ENCODE measurements at regions not wholly inside any gene's neighbourhood (a gene's known extent, or its start where the extent isn't known, plus 50 kb on each side); places are given as distances from the start of the nearest gene placed in this dataset.

DNA sequence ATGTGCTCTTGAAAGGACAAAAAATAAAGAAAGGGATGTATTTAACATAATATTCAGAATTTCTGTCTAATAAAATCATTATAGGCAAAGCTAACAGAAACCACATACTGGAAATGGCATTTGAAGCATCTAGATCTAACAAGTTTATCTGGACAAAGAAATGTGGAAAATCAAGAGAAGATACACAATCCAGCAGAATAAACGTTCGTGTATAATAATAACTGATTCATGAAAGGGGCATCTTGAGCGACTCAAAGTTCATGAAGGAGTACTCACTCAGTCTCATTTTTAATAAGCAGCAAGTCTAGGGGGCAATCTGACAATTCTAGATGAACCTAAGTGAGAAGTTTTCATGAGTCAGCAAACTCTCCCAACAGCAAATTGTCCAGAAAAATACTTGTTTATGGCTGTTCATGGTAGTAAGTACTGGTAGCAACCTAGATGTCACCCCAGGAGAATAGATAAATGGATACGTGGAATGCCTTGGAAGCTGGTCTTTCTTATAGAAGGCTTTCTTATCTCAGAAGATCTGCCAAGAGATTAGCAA lies 541.8 kb downstream of the INHBA start:
- Histone ChIP-seq H3K4me1 (ENCODE audit: insufficient read depth) (no peaks in the 10 kb centered on the region), H3K27me3 (no peaks in the 10 kb centered on the region), H3K27ac (no peak overlapping the region), H3K4me3 (no peak overlapping the region), H3K9me3 (peaks cover 0 to 3% of the 10 kb centered on the region in 2 donors), H3K36me3 (no peaks in the 10 kb centered on the region)
- TF ChIP-seq, protein P1, sequence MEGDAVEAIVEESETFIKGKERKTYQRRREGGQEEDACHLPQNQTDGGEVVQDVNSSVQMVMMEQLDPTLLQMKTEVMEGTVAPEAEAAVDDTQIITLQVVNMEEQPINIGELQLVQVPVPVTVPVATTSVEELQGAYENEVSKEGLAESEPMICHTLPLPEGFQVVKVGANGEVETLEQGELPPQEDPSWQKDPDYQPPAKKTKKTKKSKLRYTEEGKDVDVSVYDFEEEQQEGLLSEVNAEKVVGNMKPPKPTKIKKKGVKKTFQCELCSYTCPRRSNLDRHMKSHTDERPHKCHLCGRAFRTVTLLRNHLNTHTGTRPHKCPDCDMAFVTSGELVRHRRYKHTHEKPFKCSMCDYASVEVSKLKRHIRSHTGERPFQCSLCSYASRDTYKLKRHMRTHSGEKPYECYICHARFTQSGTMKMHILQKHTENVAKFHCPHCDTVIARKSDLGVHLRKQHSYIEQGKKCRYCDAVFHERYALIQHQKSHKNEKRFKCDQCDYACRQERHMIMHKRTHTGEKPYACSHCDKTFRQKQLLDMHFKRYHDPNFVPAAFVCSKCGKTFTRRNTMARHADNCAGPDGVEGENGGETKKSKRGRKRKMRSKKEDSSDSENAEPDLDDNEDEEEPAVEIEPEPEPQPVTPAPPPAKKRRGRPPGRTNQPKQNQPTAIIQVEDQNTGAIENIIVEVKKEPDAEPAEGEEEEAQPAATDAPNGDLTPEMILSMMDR (IDR thresholded peaks at IDR 0.05), result no peak
- no peak for TF ChIP-seq POLR2A (IDR thresholded peaks at IDR 0.05)
- no peak for TF ChIP-seq EP300 (IDR thresholded peaks at IDR 0.05)
- 88 to 90% (median 89%) methylated on average over 4 of the region's 4 CpGs for WGBS, 3 donors
- DNase-seq, result no peak
- intact Hi-C loops (cut with DNase I), result no loop called here

DNA sequence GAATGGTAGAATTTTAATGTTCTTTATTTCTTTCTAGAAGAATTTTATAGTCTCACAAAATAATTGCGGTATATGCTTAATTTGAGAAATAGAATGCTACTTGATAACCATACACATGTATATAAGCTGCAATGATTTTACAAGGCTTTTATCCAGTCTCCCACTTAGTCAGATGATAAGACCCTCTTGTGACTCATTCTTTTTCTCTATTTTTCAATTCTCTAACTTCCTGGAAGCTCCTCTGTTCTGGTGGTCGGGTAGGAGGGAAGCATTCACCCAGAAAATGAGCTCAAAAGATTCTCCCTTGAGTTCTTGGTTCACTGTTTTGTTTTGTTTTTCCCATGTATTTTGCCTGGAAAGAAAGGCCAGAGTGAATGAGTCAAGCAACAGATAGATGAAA lies 546.6 kb downstream of the INHBA start:
- no peaks in the 10 kb centered on the region for H3K27me3 ChIP-seq
- H3K36me3 ChIP-seq, result no peaks in the 10 kb centered on the region
- TF ChIP-seq EP300 (IDR thresholded peaks at IDR 0.05) (no peak), POLR2A (IDR thresholded peaks at IDR 0.05) (no peak)
- TF ChIP-seq, protein P1 (IDR thresholded peaks at IDR 0.05), result no peak
- no peaks in the 10 kb centered on the region for H3K4me1 ChIP-seq (ENCODE audit: insufficient read depth)
- WGBS, 3 donors, result 41 to 54% (median 52%) methylated on average over 2 of the region's 2 CpGs
- no peak for DNase-seq
- H3K4me3 ChIP-seq, result no peak overlapping the region
- peaks cover 0 to 3% of the 10 kb centered on the region in 2 donors for H3K9me3 ChIP-seq
- no peak overlapping the region for H3K27ac ChIP-seq
- intact Hi-C loops (cut with DNase I), result no loop called here

DNA sequence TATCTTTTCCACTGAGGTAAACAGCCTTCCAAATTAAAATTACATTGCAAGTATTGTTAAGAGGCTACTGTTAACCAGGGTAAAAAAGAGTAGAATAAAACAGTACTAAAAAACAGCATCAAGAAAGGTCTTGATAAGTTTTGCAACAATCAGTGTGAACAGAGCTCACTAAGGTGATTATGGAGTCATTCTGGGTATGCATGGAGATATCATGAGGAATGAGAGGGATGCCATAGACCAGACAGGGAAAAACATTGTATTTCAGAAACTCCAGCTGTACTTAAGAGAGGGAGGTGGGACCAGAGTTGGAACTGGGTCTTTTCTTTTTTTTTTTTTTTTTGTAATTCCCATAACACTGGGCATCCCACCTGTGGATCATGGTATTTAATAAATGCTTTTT lies 549.6 kb downstream of the INHBA start:
- TF ChIP-seq POLR2A (IDR thresholded peaks at IDR 0.05) (no peak), EP300 (IDR thresholded peaks at IDR 0.05) (no peak)
- TF ChIP-seq, protein P1 (IDR thresholded peaks at IDR 0.05), result no peak
- no peaks in the 10 kb centered on the region for H3K36me3 ChIP-seq
- intact Hi-C loops (cut with DNase I), result no loop called here
- H3K27ac ChIP-seq, result no peak overlapping the region
- no peaks in the 10 kb centered on the region for H3K27me3 ChIP-seq
- no peaks in the 10 kb centered on the region for H3K4me1 ChIP-seq (ENCODE audit: insufficient read depth)
- DNase-seq, result no peak
- H3K9me3 ChIP-seq, result peaks cover 0 to 3% of the 10 kb centered on the region in 2 donors
- no peak overlapping the region for H3K4me3 ChIP-seq

DNA sequence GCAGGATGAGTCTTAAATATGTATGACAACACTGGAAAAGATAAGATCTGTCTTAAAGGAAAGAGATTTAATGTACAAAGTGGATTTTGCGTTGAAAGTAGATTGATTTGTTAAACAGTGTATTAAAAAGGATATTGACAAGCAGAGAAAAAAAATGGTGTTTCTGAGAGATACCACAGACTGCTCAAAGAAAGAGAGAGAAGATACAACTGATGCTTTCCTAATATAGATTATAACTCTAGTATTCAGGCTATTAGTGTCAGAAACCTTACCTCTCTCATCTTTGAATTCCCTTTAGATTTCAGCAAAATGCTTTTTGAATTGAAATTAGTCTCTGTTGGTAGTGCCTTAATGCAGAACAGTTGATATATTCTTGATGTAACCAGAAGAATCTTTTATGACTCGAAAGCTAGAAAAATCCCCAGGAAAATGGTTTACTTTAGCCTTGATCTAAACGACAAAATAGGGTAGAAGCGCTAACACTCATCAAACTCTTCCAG lies 550.7 kb downstream of the INHBA start:
- 92 to 94% (median 93%) methylated on average over 4 of the region's 4 CpGs for WGBS, 3 donors
- TF ChIP-seq, protein P1 (IDR thresholded peaks at IDR 0.05), result no peak
- TF ChIP-seq EP300 (IDR thresholded peaks at IDR 0.05), result no peak
- no peak for TF ChIP-seq POLR2A (IDR thresholded peaks at IDR 0.05)
- H3K9me3 ChIP-seq, result no peaks in the 10 kb centered on the region
- no peak overlapping the region for H3K27ac ChIP-seq
- DNase-seq, result no peak
- no peaks in the 10 kb centered on the region for H3K4me1 ChIP-seq (ENCODE audit: insufficient read depth)
- intact Hi-C loops (cut with DNase I), result no loop called here
- no peaks in the 10 kb centered on the region for H3K36me3 ChIP-seq
- H3K4me3 ChIP-seq, result no peak overlapping the region
- H3K27me3 ChIP-seq, result no peaks in the 10 kb centered on the region
